H9 (cell line): ENCODE measurements at regions not wholly inside any gene's neighbourhood (a gene's known extent, or its start where the extent isn't known, plus 50 kb on each side); places are given as distances from the start of the nearest gene placed in this dataset.

Experiments used
- DNase-seq: peaks from one replicate; pipeline ENCODE4 v3.0.0-alpha.2; 2017
- H2AFZ ChIP-seq: one replicate; pipeline ENCODE4 v1.6.1; 2013; ENCODE audit warnings: mild to moderate bottlenecking, low read length, control low read depth, moderate library complexity
- H2AK5ac ChIP-seq: 2 replicates; pipeline ENCODE4 v1.6.1; 2013; ENCODE audit warnings: low read length, control low read depth, mixed read lengths; ENCODE audit not compliant: insufficient read length
- H2BK120ac ChIP-seq: one replicate; pipeline ENCODE4 v1.6.1; 2013; ENCODE audit warnings: low read depth, mild to moderate bottlenecking, low read length, control low read depth, inconsistent platforms; ENCODE audit not compliant: poor library complexity, severe bottlenecking
- H2BK12ac ChIP-seq: 2 replicates; pipeline ENCODE4 v1.6.1; 2013; ENCODE audit warnings: low read length, control low read depth, mixed read lengths, low read depth; ENCODE audit not compliant: insufficient read length
- H2BK15ac ChIP-seq: 2 replicates; pipeline ENCODE4 v1.6.1; 2013; ENCODE audit warnings: low read depth, low read length, control low read depth
- H2BK20ac ChIP-seq: one replicate; pipeline ENCODE4 v1.6.1; 2013; ENCODE audit warnings: low read depth, mild to moderate bottlenecking, low read length, control low read depth, inconsistent platforms; ENCODE audit not compliant: poor library complexity, severe bottlenecking
- H2BK5ac ChIP-seq: 2 replicates; pipeline ENCODE4 v1.6.1; 2013; ENCODE audit warnings: low read length, control low read depth, mixed read lengths; ENCODE audit not compliant: insufficient read length
- H3K14ac ChIP-seq: 2 replicates; pipeline ENCODE4 v1.6.1; 2013; ENCODE audit warnings: low read length, control low read depth; ENCODE audit not compliant: insufficient read depth
- H3K18ac ChIP-seq: 2 replicates; pipeline ENCODE4 v1.6.1; 2013; ENCODE audit warnings: low read depth, mild to moderate bottlenecking, mixed read lengths, low read length, control low read depth; ENCODE audit not compliant: insufficient read length
- H3K23ac ChIP-seq: 2 replicates; pipeline ENCODE4 v1.6.1; 2013; ENCODE audit warnings: low read length, control low read depth, mixed read lengths, low read depth; ENCODE audit not compliant: insufficient read length
- H3K23me2 ChIP-seq: 2 replicates; pipeline ENCODE4 v1.6.1; 2013; ENCODE audit warnings: low read depth, mild to moderate bottlenecking, mixed read lengths, low read length, control low read depth; ENCODE audit not compliant: insufficient read length, poor library complexity, severe bottlenecking
- H3K27ac ChIP-seq: 2 replicates; pipeline ENCODE4 v1.5.1; 2013; ENCODE audit warnings: low read length, control low read depth, mixed read lengths, low read depth; ENCODE audit not compliant: insufficient read length
- H3K27me3 ChIP-seq: 2 replicates; pipeline ENCODE4 v1.6.1; 2013; ENCODE audit warnings: low read length, control low read depth, inconsistent platforms; ENCODE audit not compliant: insufficient read depth
- H3K4ac ChIP-seq: 2 replicates; pipeline ENCODE4 v1.6.1; 2013; ENCODE audit warnings: low read depth, mild to moderate bottlenecking, control low read depth, inconsistent platforms, low read length, moderate library complexity
- H3K4me1 ChIP-seq: 2 replicates; pipeline ENCODE4 v1.6.1; 2013; ENCODE audit warnings: low read length, control low read depth, inconsistent platforms; ENCODE audit not compliant: insufficient read depth
- H3K4me2 ChIP-seq: 2 replicates; pipeline ENCODE4 v1.6.1; 2013; ENCODE audit warnings: low read length, control low read depth, mixed read lengths; ENCODE audit not compliant: insufficient read length, insufficient read depth
- H3K56ac ChIP-seq: 2 replicates; pipeline ENCODE4 v1.6.1; 2013; ENCODE audit warnings: low read depth, mild to moderate bottlenecking, mixed read lengths, low read length, control low read depth; ENCODE audit not compliant: insufficient read length
- H3K79me1 ChIP-seq: 2 replicates; pipeline ENCODE4 v1.6.1; 2013; ENCODE audit warnings: low read depth, mild to moderate bottlenecking, moderate library complexity, low read length, control low read depth, inconsistent platforms; ENCODE audit not compliant: insufficient read depth, poor library complexity, severe bottlenecking
- H3K79me2 ChIP-seq: 2 replicates; pipeline ENCODE4 v1.6.1; 2013; ENCODE audit warnings: low read length, control low read depth, inconsistent platforms; ENCODE audit not compliant: insufficient read depth
- H3K9ac ChIP-seq: 2 replicates; pipeline ENCODE4 v1.6.1; 2013; ENCODE audit warnings: low read length, control low read depth, mixed read lengths; ENCODE audit not compliant: insufficient read length; ENCODE audit errors: extremely low read depth
- H3K9me3 ChIP-seq: one replicate; pipeline ENCODE4 v1.6.1; 2013; ENCODE audit warnings: low read depth, low read length, inconsistent platforms; ENCODE audit not compliant: control insufficient read depth
- H3T11ph ChIP-seq: one replicate; pipeline ENCODE4 v1.6.1; 2013; ENCODE audit warnings: mild to moderate bottlenecking, low read length, control low read depth, inconsistent platforms
- H4K20me1 ChIP-seq: one replicate; pipeline ENCODE4 v1.6.1; 2013; ENCODE audit not compliant: control insufficient read depth, insufficient read length, insufficient read depth
- H4K5ac ChIP-seq: 2 replicates; pipeline ENCODE4 v1.6.1; 2013; ENCODE audit warnings: low read depth, mild to moderate bottlenecking, mixed read lengths, low read length, control low read depth; ENCODE audit not compliant: insufficient read length
- H4K8ac ChIP-seq: replicated peaks from 2 replicates; pipeline ENCODE4 v1.6.1; 2013; ENCODE audit warnings: low read length, control low read depth, mixed read lengths, low read depth; ENCODE audit not compliant: insufficient read length
- H4K91ac ChIP-seq: 2 replicates; pipeline ENCODE4 v1.6.1; 2013; ENCODE audit warnings: low read depth, mild to moderate bottlenecking, moderate library complexity, mixed read lengths, low read length, control low read depth; ENCODE audit not compliant: insufficient read length
- H3K27ac Mint-ChIP-seq, 3 experiments: 2 replicates in 2 of 3; 3 replicates in 1 of 3; pipeline ENCODE4 v1.8.0; 2020 to 2021; ENCODE audit warnings: mixed read lengths in 3 of 3, mild to moderate bottlenecking in 1 of 3, moderate library complexity in 1 of 3
- H3K27me3 Mint-ChIP-seq: 2 replicates; pipeline ENCODE4 v1.8.0; 2021; ENCODE audit warnings: low read depth, mild to moderate bottlenecking, moderate library complexity, mixed read lengths
- H3K36me3 Mint-ChIP-seq, 3 experiments: 2 replicates in 2 of 3; 3 replicates in 1 of 3; pipeline ENCODE4 v1.8.0; 2020 to 2021; ENCODE audit warnings: low read depth in 3 of 3, mixed read lengths in 3 of 3; ENCODE audit not compliant: insufficient read depth in 1 of 3
- H3K4me1 Mint-ChIP-seq, 2 experiments: 2 replicates each; pipeline ENCODE4 v1.8.0; 2020; ENCODE audit warnings: mixed read lengths in 2 of 2
- H3K4me3 Mint-ChIP-seq, 2 experiments: 2 replicates in 1 of 2; 3 replicates in 1 of 2; pipeline ENCODE4 v1.8.0; 2020 to 2021; ENCODE audit warnings: mild to moderate bottlenecking in 2 of 2, mixed read lengths in 2 of 2, moderate library complexity in 1 of 2
- H3K9me3 Mint-ChIP-seq, 2 experiments: 2 replicates in 1 of 2; 3 replicates in 1 of 2; pipeline ENCODE4 v1.8.0; 2020; ENCODE audit warnings: mild to moderate bottlenecking in 2 of 2, mixed read lengths in 2 of 2, moderate library complexity in 1 of 2
- WGBS: extraction: QIAGEN DNeasy Blood & Tissue Kit; methylation state at CpG from one replicate; pipeline ENCODE4 v1.1.7; 2013; ENCODE audit warnings: missing lambda C conversion rate, low lambda C conversion rate, mixed read lengths; ENCODE audit not compliant: insufficient read length; ENCODE audit errors: extremely low coverage; 5-methylcytosine and 5-hydroxymethylcytosine counted together
- TF ChIP-seq, protein P1 (sequence below): fragments of 200-600 bp; sonication (generic); conservative IDR thresholded peaks from 3 replicates; pipeline ENCODE4 v1.8.0; 2021; ENCODE audit warnings: antibody characterized with exemption, mild to moderate bottlenecking

DNA sequence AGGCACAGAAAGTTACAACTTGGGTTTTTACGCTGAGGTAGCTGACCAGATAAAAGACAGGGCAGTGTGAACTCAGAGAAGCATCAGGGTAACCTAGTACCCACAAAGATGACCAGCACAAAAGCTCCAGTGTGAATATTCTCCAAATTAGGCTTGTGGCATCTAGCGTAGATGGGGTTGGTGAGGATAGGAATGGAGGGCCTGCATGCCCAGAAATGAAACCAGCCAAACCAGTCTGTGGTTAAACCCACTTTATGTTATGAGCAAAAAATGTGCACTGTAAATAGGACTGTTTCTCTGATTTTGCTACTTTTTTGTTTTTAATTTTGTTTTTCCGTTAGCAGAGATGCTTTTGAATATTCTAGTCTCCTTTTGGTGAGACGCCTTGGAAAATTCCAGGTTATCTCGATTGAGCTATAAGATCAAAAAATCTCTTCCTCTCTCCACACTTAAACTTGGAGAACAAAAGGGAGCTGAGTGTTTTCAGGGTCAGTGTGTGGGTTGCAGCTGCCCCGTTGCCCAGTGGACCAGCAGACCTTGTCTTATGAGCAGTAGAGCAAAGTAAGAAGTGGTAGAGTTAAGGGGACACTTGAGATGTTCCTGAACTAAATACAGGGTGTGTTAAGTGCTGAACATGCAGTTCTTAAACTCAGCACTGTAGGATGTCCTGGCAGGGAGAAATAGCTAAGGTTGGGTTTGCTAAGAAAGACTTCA is 132.9 kb downstream of the C3orf38 start:
- Histone ChIP-seq H3K14ac (no peak overlapping the region), H2BK5ac (no peak overlapping the region), H2BK120ac (no peak overlapping the region), H4K20me1 (no peaks in the 10 kb centered on the region), H3K4me1 (no peaks in the 10 kb centered on the region), H3K23me2 (no peaks in the 10 kb centered on the region), H3K23ac (no peak overlapping the region), H3K27ac (no peak overlapping the region), H3K4ac (no peak overlapping the region), H2BK20ac (no peak overlapping the region), H4K5ac (no peak overlapping the region), H2BK12ac (no peak overlapping the region), H2AFZ (no peak overlapping the region), H2BK15ac (no peak overlapping the region), H3K56ac (no peak overlapping the region), H3K18ac (no peak overlapping the region), H3K79me2 (no peaks in the 10 kb centered on the region), H2AK5ac (no peak overlapping the region), H3K27me3 (no peaks in the 10 kb centered on the region), H3K4me2 (no peak overlapping the region), H3K9ac (no peak overlapping the region), H4K8ac (no peak overlapping the region), H3K9me3 (no peaks in the 10 kb centered on the region), H4K91ac (no peak overlapping the region), H3K79me1 (no peaks in the 10 kb centered on the region), H3T11ph (no peak overlapping the region)
- H3K4me3 Mint-ChIP-seq: no peak overlapping the region
- H3K4me1 Mint-ChIP-seq: no peaks in the 10 kb centered on the region
- WGBS: no CpG with 5 or more reads among the region's 6 CpGs
- H3K36me3 Mint-ChIP-seq: no peaks in the 10 kb centered on the region
- H3K27me3 Mint-ChIP-seq: no peaks in the 10 kb centered on the region
- H3K9me3 Mint-ChIP-seq: no peaks in the 10 kb centered on the region; a peak in 1 of 5 replicates
- DNase-seq: no peak
- TF ChIP-seq, protein P1, sequence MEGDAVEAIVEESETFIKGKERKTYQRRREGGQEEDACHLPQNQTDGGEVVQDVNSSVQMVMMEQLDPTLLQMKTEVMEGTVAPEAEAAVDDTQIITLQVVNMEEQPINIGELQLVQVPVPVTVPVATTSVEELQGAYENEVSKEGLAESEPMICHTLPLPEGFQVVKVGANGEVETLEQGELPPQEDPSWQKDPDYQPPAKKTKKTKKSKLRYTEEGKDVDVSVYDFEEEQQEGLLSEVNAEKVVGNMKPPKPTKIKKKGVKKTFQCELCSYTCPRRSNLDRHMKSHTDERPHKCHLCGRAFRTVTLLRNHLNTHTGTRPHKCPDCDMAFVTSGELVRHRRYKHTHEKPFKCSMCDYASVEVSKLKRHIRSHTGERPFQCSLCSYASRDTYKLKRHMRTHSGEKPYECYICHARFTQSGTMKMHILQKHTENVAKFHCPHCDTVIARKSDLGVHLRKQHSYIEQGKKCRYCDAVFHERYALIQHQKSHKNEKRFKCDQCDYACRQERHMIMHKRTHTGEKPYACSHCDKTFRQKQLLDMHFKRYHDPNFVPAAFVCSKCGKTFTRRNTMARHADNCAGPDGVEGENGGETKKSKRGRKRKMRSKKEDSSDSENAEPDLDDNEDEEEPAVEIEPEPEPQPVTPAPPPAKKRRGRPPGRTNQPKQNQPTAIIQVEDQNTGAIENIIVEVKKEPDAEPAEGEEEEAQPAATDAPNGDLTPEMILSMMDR: no peak
- no peak overlapping the region for H3K27ac Mint-ChIP-seq
